Central memory CD8-positive, alpha-beta T cell (primary cell): ENCODE measurements at regions not wholly inside any gene's neighbourhood (a gene's known extent, or its start where the extent isn't known, plus 50 kb on each side); places are given as distances from the start of the nearest gene placed in this dataset.

Source experiments
- ATAC-seq: fragments of 150-1000 bp; cut with Tn5 transposase; replicated peaks from 2 replicates; pipeline ENCODE4 v1.10.0; 2022; ENCODE audit warnings: mild to moderate bottlenecking, moderate FRiP score, moderate number of reproducible peaks; ENCODE audit not compliant: poor library complexity, severe bottlenecking; ENCODE audit errors: extremely low read depth
- DNase-seq, 2 donors: peaks; one replicate each; pipeline ENCODE4 v3.0.0; 2021; ENCODE audit warnings: low spot score in 2 of 2
- H3K27ac Mint-ChIP-seq: one replicate; pipeline ENCODE4 v1.8.0; 2022; ENCODE audit warnings: low read depth, mild to moderate bottlenecking, moderate library complexity, mixed read lengths
- H3K27me3 Mint-ChIP-seq: one replicate; pipeline ENCODE4 v1.8.0; 2022; ENCODE audit warnings: mixed read lengths
- H3K36me3 Mint-ChIP-seq: one replicate; pipeline ENCODE4 v1.8.0; 2022; ENCODE audit warnings: mild to moderate bottlenecking, moderate library complexity, mixed read lengths; ENCODE audit not compliant: insufficient read depth
- H3K4me1 Mint-ChIP-seq: one replicate; pipeline ENCODE4 v1.8.0; 2022; ENCODE audit warnings: mixed read lengths
- H3K4me3 Mint-ChIP-seq: one replicate; pipeline ENCODE4 v1.8.0; 2022; ENCODE audit warnings: mild to moderate bottlenecking, moderate library complexity, mixed read lengths
- H3K9me3 Mint-ChIP-seq: one replicate; pipeline ENCODE4 v1.8.0; 2022; ENCODE audit warnings: mixed read lengths

- H3K4me3 Mint-ChIP-seq, result no peak overlapping the region
- no peaks in the 10 kb centered on the region for H3K4me1 Mint-ChIP-seq
- H3K9me3 Mint-ChIP-seq, result no peaks in the 10 kb centered on the region
- DNase-seq (no peak), ATAC-seq (no peak)
- H3K27me3 Mint-ChIP-seq, result peaks cover 22% of the 10 kb centered on the region
- H3K27ac Mint-ChIP-seq, result no peak overlapping the region
- H3K36me3 Mint-ChIP-seq, result no peaks in the 10 kb centered on the region
Measured at GRCh38 chr13:73571376-73571775, 512.6 kb downstream of the KLF5 start.

- Mint-ChIP-seq H3K4me1 (no peaks in the 10 kb centered on the region), H3K9me3 (no peaks in the 10 kb centered on the region), H3K27ac (no peak overlapping the region), H3K36me3 (no peaks in the 10 kb centered on the region), H3K4me3 (no peak overlapping the region), H3K27me3 (peaks cover 17% of the 10 kb centered on the region)
- ATAC-seq, result no peak
- no peak for DNase-seq
Measured at GRCh38 chr13:73556902-73557301, 498.1 kb downstream of the KLF5 start.

GRCh38 chr13:73556128-73556527, 497.3 kb downstream of the KLF5 start:
- Mint-ChIP-seq H3K4me3 (no peak overlapping the region), H3K9me3 (no peaks in the 10 kb centered on the region), H3K27me3 (peaks cover 24% of the 10 kb centered on the region), H3K27ac (no peak overlapping the region), H3K36me3 (no peaks in the 10 kb centered on the region), H3K4me1 (no peaks in the 10 kb centered on the region)
- DNase-seq (no peak), ATAC-seq (no peak)

- DNase-seq, result no peak
- Mint-ChIP-seq H3K27ac (no peak overlapping the region), H3K4me1 (no peaks in the 10 kb centered on the region), H3K4me3 (no peak overlapping the region), H3K9me3 (no peaks in the 10 kb centered on the region), H3K27me3 (peaks cover 52% of the 10 kb centered on the region), H3K36me3 (no peaks in the 10 kb centered on the region)
- no peak for ATAC-seq
Measured at GRCh38 chr13:73551736-73552135, 492.9 kb downstream of the KLF5 start.

GRCh38 chr13:73549717-73550116, 490.9 kb downstream of the KLF5 start:
- Mint-ChIP-seq H3K4me3 (no peak overlapping the region), H3K4me1 (no peaks in the 10 kb centered on the region), H3K36me3 (no peaks in the 10 kb centered on the region), H3K27ac (no peak overlapping the region), H3K27me3 (peaks cover 56% of the 10 kb centered on the region), H3K9me3 (no peaks in the 10 kb centered on the region)
- DNase-seq (no peak), ATAC-seq (no peak)

GRCh38 chr13:73548449-73548848, 489.6 kb downstream of the KLF5 start:
- no peak overlapping the region for H3K27ac Mint-ChIP-seq
- no peak for DNase-seq
- ATAC-seq, result no peak
- no peak overlapping the region for H3K4me3 Mint-ChIP-seq
- no peaks in the 10 kb centered on the region for H3K4me1 Mint-ChIP-seq
- peaks cover 54% of the 10 kb centered on the region for H3K27me3 Mint-ChIP-seq
- no peaks in the 10 kb centered on the region for H3K9me3 Mint-ChIP-seq
- no peaks in the 10 kb centered on the region for H3K36me3 Mint-ChIP-seq

GRCh38 chr13:73547239-73547638, 488.4 kb downstream of the KLF5 start:
- Mint-ChIP-seq H3K4me1 (no peaks in the 10 kb centered on the region), H3K4me3 (no peak overlapping the region), H3K36me3 (no peaks in the 10 kb centered on the region), H3K27ac (no peak overlapping the region), H3K9me3 (no peaks in the 10 kb centered on the region), H3K27me3 (peaks cover 42% of the 10 kb centered on the region)
- no peak for ATAC-seq
- DNase-seq, result no peak

- ATAC-seq, result no peak
- H3K4me1 Mint-ChIP-seq, result no peaks in the 10 kb centered on the region
- H3K4me3 Mint-ChIP-seq, result no peak overlapping the region
- H3K27ac Mint-ChIP-seq, result no peak overlapping the region
- no peaks in the 10 kb centered on the region for H3K36me3 Mint-ChIP-seq
- no peaks in the 10 kb centered on the region for H3K9me3 Mint-ChIP-seq
- H3K27me3 Mint-ChIP-seq, result peaks cover 13% of the 10 kb centered on the region
- DNase-seq, result no peak
Measured at GRCh38 chr13:73544175-73544574, 485.4 kb downstream of the KLF5 start.

GRCh38 chr13:73542446-73542845, 483.6 kb downstream of the KLF5 start:
- Mint-ChIP-seq H3K27ac (no peak overlapping the region), H3K36me3 (no peaks in the 10 kb centered on the region), H3K4me3 (no peak overlapping the region), H3K9me3 (no peaks in the 10 kb centered on the region), H3K4me1 (no peaks in the 10 kb centered on the region), H3K27me3 (peaks cover 10% of the 10 kb centered on the region)
- no peak for ATAC-seq
- no peak for DNase-seq

GRCh38 chr13:73536865-73537264, 478.1 kb downstream of the KLF5 start:
- ATAC-seq (no peak), DNase-seq (no peak)
- Mint-ChIP-seq H3K4me3 (no peak overlapping the region), H3K27ac (no peak overlapping the region), H3K9me3 (no peaks in the 10 kb centered on the region), H3K4me1 (no peaks in the 10 kb centered on the region), H3K27me3 (no peaks in the 10 kb centered on the region), H3K36me3 (no peaks in the 10 kb centered on the region)

GRCh38 chr13:73535341-73535740, 476.5 kb downstream of the KLF5 start:
- Mint-ChIP-seq H3K27me3 (no peaks in the 10 kb centered on the region), H3K9me3 (no peaks in the 10 kb centered on the region), H3K4me1 (no peaks in the 10 kb centered on the region), H3K36me3 (no peaks in the 10 kb centered on the region), H3K4me3 (no peak overlapping the region), H3K27ac (no peak overlapping the region)
- ATAC-seq (no peak), DNase-seq (no peak)

GRCh38 chr13:73532987-73533510, 474.2 kb downstream of the KLF5 start:
- no peak for DNase-seq
- H3K27ac Mint-ChIP-seq, result no peak overlapping the region
- ATAC-seq, result no peak
- no peak overlapping the region for H3K4me3 Mint-ChIP-seq
- no peaks in the 10 kb centered on the region for H3K36me3 Mint-ChIP-seq
- H3K27me3 Mint-ChIP-seq, result no peaks in the 10 kb centered on the region
- H3K4me1 Mint-ChIP-seq, result no peaks in the 10 kb centered on the region
- H3K9me3 Mint-ChIP-seq, result no peaks in the 10 kb centered on the region

- H3K27me3 Mint-ChIP-seq, result no peaks in the 10 kb centered on the region
- ATAC-seq (no peak), DNase-seq (no peak)
- no peaks in the 10 kb centered on the region for H3K36me3 Mint-ChIP-seq
- no peaks in the 10 kb centered on the region for H3K9me3 Mint-ChIP-seq
- no peak overlapping the region for H3K4me3 Mint-ChIP-seq
- H3K27ac Mint-ChIP-seq, result no peak overlapping the region
- no peaks in the 10 kb centered on the region for H3K4me1 Mint-ChIP-seq
Measured at GRCh38 chr13:73532582-73532981, 473.8 kb downstream of the KLF5 start.

GRCh38 chr13:73531014-73531413, 472.2 kb downstream of the KLF5 start:
- ATAC-seq (peak; percentile 40), DNase-seq (no peak)
- Mint-ChIP-seq H3K27me3 (no peaks in the 10 kb centered on the region), H3K27ac (no peak overlapping the region), H3K4me3 (no peak overlapping the region), H3K9me3 (no peaks in the 10 kb centered on the region), H3K36me3 (no peaks in the 10 kb centered on the region), H3K4me1 (no peaks in the 10 kb centered on the region)
